HG03280 (cell line): ENCODE measurements at regions not wholly inside any gene's neighbourhood (a gene's known extent, or its start where the extent isn't known, plus 50 kb on each side); places are given as distances from the start of the nearest gene placed in this dataset.
"Not testable (repeated sequence)": the region's sequence is repeated elsewhere in the genome, so short reads cannot be mapped to it uniquely, and the experiment has no call there.

Source experiments
- ATAC-seq: cut with Tn5 transposase; IDR thresholded peaks from one replicate; pipeline ENCODE4 v1.9.1; 2021; ENCODE audit warnings: mild to moderate bottlenecking, moderate library complexity; ENCODE audit not compliant: unreplicated experiment

DNA sequence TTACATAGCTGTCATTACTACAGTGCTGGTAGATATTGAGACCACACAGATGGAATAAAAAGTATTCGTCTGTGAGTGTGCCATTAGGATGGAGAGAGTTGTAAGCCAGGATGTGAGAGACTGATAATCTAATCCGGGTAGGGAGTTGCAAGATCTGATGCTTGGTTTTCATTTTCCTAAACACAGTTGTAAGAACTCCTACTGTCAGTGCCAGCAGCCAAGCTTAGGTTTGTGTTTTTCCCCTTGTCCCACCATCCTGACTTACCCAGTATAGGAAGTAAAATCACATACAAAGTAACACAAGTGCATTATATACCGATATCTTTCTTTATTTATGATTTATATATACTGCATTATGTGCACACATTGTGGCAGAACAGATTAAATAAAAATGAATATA lies 726.4 kb upstream of the PCDH20 start:
- ATAC-seq = no peak

- ATAC-seq = no peak
Observed at GRCh38 chr13:62139597-62139996, 723.9 kb upstream of the PCDH20 start.

DNA sequence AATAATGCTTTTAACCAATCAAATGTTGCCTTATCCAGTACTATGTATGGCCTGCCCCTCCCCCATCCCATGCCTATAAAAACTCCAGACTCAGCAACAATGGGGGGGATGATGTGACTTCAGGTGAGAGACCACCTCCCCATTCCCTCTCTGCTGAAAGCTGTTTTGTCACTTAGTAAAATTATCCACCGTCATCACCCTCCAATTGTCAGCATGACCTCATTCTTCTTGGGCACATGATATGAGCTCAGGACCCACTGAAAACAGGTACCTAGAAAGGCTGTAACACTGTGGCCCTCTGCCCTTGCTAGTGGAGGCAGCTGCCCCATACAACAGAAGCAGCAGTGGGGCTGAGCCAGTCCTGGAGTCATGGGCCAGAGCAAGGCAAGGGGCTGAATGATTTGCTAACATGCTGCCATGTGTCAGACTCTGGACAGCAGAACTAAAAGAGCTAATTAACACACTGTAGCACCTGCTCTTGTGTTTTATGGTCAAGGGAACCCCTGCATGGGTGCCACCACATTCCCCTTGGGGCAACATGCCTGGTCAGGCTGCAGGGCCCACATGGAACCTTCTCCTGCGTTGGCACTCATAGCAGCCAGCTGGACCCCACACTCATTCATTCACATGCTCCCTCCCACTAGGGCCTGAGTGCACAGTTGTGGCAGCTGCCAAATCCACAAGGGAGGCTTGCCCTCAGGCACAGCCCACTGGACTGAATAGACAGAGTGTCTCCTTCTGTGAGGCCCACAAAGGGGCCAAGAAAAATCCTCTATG lies 722.2 kb upstream of the PCDH20 start:
- ATAC-seq = no peak

DNA sequence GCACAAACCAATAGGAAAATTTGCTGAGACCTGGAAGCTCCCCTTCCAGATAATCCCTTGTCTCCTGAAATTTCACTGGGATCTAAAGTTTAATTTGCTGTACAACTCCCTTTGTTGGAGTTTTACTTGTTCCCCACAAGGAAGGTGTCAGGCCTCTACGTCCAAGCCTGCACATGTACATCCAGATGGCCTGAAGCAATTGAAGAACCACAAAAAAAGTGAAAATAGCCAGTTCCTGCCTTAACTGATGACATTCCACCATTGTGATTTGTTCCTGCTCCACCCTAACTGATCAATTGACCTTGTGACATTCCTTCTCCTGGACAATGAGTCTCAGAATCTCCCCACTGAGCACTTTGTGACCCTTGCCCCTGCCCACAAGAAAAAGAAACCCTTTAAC lies 716.0 kb upstream of the PCDH20 start:
- ATAC-seq = no peak

GRCh38 chr13:62130062-62130970 lies 714.7 kb upstream of the PCDH20 start:
- no peak for ATAC-seq

GRCh38 chr13:62129000-62129551 lies 713.4 kb upstream of the PCDH20 start:
- ATAC-seq = no peak

GRCh38 chr13:62126400-62126799 lies 710.8 kb upstream of the PCDH20 start:
- no peak for ATAC-seq

DNA sequence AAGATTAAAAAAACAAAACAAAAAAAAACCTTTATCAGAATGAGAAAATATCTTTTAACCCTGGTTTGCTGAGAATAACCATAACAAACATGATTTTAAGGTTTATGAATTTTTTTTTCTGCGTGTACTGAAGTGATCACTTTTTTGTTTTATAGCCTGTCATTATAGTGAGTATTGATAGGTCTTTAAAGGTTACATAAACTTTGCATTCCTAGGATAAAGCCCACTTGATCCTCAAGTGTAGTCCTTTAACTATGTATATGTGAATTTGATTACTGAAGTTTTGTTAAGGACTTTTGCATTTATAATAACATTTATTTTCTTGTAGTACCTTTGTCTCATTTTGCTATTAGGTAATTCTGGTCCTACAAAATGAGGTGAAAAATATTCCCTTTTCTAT lies 709.8 kb upstream of the PCDH20 start:
- ATAC-seq = no peak

DNA sequence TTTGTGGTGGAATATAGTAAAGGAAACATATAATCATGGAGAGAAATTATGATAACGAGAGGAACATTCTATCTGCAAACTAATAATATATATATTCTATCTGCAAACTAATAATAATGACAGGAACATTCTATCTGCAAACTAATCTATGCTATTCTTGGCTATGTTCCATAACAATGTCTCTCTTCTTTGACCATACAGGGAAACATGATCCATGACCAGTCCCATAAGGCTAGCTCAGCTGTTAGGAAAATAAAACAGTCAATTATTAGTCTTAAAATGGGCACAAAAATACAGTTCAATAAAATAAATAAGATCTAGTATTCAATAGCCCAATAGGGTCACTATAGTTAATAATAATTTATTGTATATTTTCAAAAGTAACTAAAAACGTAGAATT lies 707.8 kb upstream of the PCDH20 start:
- ATAC-seq = no peak

- ATAC-seq = no peak
Observed at GRCh38 chr13:62122434-62122833, 706.8 kb upstream of the PCDH20 start.

GRCh38 chr13:62119739-62120700 lies 704.4 kb upstream of the PCDH20 start:
- no peak for ATAC-seq

DNA sequence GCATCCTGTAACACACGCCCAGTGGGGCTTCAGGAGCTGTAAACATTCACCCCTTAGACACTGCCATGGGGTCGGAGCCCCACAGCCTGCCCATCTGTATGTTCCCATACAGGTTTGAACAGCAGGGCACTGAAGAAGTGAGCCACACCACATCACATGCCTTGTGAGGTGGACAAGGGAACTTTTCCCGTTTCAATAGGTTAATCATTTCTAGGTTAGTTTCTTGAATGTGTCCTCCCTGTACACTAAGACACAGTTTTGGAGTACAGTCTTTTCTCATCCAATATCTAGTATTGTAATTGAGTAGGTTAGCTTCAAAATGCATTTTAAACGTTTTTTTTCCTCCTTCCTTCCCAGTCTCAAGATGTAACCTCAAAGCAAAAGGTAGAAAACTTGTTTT lies 700.2 kb upstream of the PCDH20 start:
- no peak for ATAC-seq

GRCh38 chr13:62113179-62113578 lies 697.5 kb upstream of the PCDH20 start:
- no peak for ATAC-seq

- no peak for ATAC-seq
Observed at GRCh38 chr13:62110079-62110478, 694.4 kb upstream of the PCDH20 start.

DNA sequence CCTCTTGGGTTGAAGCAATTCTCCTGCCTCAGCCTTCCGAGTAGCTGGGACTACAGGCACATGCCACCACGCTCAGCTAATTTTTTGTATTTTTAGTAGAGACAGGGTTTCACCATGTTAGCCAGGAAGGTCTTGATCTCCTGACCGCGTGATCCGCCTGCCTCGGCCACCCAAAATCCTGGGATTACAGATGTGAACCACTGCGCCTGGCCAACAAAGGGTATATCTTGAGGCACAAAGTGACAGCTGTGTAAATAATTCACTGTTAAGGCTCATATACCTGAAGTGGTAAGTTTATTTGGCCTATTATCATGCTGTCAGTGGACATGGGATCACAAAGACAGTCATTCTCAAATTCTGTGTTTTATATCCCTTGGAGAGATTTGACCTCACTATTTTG lies 688.5 kb upstream of the PCDH20 start:
- ATAC-seq = not testable (repeated sequence)

DNA sequence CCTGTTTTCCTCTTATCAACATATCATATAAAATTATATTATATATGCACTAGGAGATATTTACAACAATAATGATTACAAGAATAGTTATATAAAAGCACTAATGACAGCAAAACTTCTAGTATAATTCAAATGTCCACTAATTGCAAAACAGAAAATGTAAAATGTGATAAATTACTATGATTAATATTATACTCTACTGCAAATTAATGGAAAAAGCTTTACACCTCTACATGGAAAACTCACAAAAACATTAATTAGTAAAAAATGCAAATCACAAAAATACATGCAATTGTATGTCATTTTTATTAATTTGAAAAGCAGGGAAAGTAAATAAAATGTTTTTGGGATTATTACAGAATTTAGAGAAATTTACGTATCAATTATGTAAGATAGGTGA lies 681.0 kb upstream of the PCDH20 start:
- ATAC-seq = no peak

DNA sequence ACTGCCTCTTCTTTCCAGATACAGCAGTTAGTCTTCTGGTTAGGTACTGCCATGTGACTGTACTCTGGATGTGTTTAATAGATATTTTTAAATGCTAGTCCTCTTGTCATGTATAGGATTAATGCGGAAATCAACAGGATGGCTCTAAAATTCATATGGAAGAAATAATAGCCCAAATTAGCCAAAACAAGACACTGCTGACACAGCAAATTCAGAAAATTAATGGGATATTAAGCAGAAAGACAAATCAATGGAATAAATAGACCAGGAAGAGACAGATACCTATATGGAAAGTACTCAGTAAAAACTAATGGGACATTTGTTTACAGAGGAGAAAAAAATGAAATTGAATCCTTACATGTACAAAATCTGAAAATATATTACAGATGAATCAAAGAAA lies 679.3 kb upstream of the PCDH20 start:
- no peak for ATAC-seq

GRCh38 chr13:62093984-62094780 lies 678.5 kb upstream of the PCDH20 start:
- no peak for ATAC-seq

GRCh38 chr13:62092949-62093348 lies 677.3 kb upstream of the PCDH20 start:
- ATAC-seq = no peak

GRCh38 chr13:62092536-62092935 lies 676.9 kb upstream of the PCDH20 start:
- ATAC-seq = no peak
